ENCODE measurements at regions not wholly inside any gene's neighbourhood (a gene's known extent, or its start where the extent isn't known, plus 50 kb on each side); places are given as distances from the start of the nearest gene placed in this dataset.
"Not testable (repeated sequence)": the region's sequence is repeated elsewhere in the genome, so short reads cannot be mapped to it uniquely, and the experiment has no call there.

DNA sequence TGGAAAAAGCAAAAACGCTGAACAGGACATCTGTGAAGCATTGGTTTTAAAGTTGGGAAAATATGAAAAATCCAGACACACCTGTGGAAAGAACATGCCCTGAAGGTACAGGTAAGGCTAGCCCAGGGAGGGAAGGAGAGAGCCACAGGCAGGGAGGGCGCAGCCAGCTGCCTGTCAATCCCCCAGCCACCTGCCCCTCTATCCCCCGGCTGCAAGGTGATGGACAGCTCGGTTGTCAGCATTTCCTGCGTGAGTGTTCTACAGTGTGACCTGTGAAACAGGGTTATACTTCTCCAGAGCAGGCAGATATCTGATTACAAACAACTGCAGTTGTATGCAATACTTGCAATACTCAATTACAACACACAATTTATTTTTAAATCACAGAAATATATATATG is 358.1 kb downstream of the SMOC2 start:
- no peak for DNase-seq

DNA sequence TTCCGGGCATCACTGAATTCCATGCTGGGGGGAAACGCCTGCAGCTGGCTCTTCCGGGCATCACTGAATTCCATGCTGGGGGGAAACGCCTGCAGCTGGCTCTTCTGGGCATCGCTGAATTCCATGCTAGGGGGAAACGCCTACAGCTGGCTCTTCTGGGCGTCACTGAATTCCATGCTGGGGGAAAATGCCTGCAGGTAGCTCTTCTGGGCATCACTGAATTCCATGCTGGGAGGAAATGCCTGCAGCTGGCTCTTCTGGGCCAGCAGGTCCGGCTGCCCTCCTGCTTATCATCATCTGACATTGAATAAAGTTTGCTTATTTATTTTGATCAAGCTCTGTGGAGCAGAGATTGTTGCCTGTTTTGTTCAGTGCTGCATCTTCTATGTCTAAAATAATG is 355.1 kb downstream of the SMOC2 start:
- no peak for DNase-seq

DNA sequence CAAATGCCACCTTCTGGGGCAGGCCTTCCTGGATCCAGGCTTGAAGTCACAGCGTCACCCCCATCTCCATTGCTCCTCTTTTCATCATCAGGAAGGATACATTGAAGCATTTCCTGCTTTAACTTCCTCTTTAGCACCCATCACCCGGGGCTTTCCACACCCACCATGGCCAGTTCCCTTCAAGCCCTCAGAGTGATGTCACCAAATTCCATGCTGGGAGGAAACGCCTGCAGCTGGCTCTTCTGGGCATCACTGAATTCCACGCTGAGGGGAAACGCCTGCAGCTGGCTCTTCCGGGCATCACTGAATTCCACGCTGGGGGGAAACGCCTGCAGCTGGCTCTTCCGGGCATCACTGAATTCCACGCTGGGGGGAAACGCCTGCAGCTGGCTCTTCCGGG is 354.6 kb downstream of the SMOC2 start:
- not testable (repeated sequence) for DNase-seq

DNA sequence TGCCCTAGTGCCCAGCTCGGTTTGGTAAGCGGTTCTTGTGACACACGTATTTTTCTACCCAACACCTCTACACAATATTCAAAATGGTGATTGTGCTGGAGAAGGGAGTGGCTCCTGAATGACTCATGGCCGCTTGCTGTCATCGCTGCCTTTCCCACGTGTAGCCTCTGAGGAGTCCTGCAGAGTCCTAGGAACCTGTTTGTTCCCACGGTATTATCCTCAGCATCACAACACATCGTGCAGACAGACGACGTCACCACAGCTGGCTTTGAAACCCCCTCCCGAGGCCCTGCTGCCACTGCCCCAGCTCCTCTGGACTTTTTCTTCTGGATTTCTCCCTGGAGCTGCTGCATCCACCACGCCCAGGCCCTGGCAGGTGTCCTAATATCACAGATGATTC is 353.5 kb downstream of the SMOC2 start:
- DNase-seq = no peak

DNA sequence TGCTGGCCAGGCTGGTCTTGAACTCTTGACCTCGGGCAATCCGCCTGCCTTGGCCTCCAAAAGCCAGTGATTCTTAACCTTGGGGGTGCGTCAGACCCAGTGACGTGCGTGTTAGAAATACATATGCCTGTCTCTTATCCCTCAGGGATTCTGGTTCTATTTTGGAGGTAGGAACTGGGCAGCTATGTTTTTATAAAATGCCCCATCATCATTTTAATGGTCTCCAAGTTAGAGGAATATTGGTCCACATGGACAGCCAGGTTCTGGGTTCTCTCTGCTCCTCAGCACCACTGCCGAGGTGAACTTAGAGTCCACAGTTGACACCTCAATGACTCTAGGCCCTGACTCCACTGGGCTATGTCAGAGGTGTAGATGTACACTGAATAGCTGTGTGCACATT is 352.7 kb downstream of the SMOC2 start:
- DNase-seq = no peak

DNA sequence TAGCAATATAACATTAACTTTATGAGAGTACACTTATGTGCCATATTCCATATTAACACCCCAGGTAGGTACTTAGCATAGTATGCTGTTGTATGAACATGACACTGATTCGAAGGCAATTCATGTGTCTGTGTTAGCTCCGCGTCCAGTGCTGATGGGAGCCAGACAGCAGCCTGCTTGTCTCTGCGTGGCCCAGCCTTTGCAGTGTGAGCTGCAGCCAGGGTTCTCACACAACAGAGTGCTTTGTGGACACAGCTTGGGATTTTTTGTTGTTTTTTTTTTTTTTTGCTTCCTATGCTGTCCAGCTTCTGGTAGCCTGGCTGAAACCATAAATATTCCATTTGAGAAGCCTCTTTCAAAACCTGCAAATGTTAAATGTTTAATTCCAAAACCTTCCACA is 350.9 kb downstream of the SMOC2 start:
- DNase-seq = no peak

DNA sequence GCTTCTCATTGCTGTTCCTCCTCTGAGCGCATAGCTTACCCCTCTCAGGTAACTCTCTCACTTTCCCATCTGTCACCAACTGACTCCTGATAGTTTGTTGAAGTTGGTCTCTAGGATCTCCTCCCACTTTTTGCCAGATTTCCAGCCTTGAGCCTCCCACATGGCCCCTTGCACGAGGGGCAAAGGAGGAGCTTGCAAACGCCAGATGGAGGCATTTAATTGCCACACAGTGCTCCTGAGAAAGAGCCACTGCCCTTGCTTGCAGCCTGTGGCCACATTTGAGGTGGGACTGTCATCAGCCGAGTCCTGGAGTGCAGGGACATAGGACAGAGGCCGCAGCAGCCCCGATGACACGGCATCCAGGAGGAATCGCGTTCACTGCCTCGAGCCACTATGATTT is 348.7 kb downstream of the SMOC2 start:
- DNase-seq = no peak

DNA sequence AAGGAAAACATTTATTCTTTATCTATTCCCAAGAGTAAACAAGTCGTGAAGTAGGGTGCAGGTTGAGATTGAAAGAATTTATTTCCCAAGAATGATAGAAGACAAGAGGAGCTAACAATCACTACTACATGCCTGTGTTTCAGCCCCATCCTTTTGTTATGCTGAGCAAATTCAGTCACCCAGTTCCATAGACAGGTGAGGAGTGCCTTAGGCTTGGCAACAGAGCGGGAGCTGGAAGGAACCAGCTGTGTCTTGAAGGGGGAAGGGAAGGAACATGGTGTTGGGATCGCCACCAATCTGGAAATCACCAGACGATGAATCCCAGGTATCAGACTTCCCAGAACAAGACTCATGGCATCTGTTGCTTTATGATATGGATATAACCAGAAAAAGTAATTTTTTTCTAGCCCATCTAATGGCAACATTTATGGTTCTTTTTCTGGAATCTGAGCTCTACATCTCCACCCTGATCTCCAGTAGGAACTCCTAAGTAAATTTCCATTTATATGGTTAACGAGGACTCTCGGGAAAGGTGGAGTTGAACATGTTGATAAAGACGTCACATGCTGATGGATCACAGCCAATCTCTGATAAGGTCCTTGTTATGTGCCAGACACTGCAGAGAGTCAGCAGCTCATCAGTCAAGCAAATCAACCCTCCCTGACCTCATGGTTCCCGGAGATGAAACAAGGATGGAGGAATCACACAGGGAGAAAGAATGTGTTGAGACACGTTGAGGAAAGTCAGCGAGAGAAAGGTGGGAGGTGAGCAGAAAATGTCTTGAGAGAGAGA is 344.9 kb downstream of the SMOC2 start:
- no peak for DNase-seq

DNA sequence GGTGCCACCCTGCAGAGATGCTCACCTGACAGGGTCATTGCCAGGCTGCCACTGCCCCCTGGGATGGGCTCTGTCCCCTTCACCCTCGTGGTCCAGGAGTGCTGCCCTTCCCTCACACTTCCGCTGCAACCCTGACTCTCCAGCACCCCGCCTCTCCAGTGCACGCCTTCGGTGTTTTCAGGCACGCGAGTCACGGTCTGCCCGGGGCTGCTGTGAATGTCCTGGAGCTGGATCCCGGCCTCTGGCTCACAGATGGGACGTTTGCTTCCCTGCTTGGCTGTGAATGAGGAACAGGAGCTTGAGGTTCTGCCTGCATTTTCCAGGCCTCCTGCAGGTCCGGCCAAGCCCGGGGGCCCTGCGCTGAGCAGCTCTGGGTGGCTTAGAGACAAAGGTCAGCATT is 343.4 kb downstream of the SMOC2 start:
- DNase-seq = no peak

DNA sequence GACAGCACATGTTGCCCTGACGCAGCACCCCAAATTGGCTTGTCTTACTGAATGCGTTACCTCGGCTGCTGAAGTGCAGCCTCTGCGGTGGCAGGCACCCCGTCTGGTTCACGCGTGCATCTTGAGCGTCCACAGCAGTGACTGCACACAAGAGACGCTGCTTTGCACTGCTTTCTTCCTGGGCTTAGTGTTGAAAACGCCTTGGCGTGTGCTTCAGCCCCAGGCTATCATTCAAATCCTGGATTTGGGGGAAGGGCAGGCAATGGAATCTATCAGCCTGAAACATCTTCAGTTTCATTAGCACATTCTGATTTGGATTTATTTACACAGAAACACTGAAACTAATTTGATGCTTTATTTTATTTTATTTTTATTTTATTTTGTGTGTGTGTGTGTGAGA is 342.7 kb downstream of the SMOC2 start:
- no peak for DNase-seq

DNA sequence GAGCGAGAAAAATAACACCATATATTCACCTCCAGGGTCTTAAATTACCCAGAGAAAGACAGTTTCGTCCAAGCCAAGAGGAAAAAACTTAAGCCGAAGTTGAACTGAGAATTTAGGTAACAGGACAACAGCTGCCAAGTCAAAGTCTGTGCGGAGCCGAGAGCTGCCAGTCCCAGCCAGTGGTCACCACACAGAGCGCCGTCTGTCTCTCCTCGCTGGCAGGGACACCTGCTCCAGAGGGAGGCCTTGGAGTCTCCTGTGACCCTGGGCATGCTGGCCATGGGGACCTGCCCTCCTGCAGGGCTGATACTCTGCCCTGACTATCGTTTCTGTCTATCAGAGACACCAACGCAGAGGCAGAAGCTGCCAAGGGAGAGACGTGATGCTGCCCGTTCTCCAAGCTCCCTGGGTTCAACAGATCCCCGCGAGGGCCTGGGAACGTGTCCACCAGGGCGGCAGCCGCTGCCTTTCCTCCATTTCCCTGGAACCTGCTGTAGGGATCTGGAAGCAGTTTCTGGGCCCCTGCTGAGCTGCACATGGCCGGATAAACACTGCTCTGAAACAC is 341.3 kb downstream of the SMOC2 start:
- no peak for DNase-seq

DNA sequence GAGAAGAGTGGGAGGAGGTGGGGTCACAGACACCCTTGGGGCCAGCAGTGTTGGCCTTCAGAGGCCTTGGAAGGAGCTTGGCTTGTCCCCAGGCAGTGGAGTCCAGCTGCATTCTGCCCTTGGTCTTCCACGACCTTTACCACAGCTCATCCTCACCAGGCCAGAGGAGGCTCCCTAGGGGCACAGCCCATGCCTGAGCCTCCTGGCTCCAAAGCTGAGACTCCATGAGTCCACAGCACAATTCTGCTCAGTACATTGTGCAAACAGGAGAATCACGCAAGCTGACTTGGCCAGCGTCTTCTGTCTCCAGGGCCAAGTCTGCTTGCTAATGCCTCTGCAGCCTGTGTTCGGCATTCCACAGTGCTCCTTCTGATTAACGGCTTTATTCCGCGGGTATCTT is 337.2 kb downstream of the SMOC2 start:
- no peak for DNase-seq

DNA sequence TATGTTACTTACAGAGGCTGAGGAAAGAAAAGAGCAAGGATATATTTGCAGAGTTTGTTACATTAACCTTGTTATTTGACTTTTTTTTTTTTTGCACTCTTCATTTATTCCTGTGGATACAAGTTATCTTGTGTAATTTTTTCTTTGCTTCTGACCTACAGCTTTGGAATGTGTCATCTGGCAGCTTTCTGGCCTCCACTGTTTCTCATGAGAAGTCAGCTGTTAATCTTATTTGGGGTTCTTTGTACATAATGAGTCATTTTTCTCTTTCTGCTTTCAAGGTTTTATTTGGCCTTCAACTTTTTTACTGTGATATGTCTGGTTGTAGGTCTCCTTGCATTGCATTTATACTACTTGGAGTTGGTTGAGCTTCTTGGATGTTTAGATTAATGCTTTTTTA is 333.4 kb downstream of the SMOC2 start:
- no peak for DNase-seq

DNA sequence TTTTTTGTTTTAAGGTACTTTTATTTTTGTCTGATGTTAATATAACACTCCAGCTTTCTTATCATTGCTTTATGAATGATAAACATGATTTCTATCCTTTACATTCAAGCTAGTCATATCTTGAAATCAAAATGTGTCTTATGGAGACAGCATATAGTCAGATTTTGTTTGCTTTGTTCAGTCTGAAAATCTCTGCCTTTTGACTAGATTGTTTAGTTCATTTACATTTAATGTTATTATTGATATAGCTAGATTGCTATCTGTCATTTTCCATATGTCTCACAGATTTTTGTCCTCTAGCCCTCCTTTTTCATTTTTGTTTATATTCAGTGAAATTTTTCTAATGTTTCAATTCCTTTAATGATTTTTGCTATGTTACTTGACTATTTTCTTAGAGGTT is 332.8 kb downstream of the SMOC2 start:
- no peak for DNase-seq

DNA sequence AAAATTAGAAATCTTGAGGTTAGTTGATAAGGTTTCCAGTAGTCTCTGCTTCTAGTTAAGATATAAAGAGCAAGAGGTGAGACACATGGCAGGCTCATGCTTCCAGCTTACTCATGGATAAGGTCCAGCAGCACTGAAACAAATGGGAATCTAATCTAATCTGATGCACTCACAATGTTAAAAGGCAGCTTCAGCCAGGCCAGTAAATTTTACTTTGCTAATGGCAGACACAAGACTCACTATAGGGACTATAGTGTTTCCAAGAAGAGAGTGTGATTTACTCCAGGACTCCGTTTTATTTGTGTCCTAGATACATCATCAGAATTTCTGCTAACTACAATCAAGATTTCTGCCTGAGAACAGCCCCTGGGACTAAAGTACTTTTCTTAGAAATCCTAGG is 324.8 kb downstream of the SMOC2 start:
- DNase-seq = no peak

DNA sequence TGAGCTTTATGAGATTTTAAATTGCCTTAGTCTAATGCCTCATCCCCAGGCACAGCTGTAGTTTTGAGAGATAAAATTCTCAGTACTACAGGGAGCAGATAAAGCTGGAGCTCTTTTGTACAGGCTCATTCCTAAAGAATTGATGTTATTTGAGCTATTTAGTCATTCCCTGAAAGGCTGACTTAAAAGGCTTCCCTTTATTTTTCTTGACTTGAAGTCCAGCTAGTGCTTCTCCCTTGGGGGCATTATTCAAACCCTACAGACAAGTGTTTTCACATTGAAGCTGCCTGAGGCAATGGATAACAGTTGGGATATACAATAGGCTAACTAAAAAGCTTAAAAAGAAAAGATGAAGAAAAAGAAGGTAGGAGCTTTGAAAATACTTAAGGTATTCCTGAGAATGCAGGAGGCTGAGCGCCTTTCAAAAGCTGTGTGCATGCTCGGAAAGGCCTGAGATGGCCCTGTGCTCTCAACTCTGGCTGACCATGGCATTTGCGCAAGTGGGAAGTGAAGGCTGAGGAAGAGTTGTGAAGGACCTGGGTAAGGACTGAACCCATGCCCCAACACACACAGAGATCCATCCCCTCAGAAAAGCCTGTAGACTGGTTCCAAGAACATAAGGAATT is 315.1 kb downstream of the SMOC2 start:
- DNase-seq = no peak

DNA sequence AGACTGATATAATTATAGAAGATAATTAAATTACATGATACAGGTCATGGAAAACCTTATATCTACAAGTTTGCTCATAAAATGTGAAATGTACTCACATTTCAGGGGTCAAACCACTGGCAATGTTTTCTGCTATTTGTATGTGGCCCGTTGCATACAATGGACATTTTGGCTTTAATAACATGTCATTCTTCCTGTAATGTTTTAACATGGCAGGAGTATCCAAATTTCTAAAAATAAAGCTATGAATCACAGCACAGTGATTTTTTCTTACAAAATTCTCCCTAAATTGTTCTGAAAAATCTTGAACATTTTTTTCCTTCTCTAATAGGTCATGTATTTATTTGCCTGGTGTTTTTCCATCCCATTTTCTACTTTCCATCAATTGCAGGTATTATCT is 305.7 kb downstream of the SMOC2 start:
- no peak for DNase-seq

DNA sequence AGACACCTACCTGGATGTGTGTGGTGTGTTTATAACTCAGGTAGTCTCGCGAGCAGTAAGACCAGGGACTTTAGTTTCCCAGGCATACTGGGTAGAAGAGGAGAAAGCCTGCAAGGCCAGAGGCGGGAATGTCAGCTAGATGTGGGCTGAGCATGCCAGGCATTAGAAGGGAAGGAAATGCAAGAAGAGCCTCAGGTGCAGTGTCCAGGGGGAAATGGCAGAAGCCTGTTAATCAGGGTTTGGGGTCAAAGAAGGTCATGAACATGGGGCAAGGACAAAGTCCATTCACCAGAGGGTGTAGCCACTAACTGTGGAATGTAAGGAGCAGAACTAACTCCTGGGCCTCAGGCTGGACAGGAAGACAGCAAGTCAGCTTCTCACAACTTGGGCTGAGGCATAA is 305.0 kb downstream of the SMOC2 start:
- DNase-seq = no peak

DNA sequence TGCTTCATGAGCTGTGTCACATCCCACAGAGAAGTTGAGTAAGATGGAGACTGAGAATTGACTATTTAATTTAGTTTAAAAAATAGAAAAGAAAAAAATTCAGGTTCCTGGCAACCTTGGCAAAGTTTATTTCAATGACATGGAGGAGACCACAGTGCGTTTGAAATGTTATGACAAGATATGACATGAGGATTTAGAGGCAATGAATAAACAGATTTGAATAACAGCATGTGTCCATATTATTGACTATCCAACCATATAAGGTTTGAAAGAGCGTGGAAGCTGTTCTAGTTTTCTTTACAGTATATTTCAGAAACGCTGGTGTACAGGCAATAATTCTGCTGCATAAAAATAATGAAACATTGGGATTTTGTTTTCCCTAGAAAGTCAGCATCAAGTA is 303.9 kb downstream of the SMOC2 start:
- DNase-seq = no peak

DNA sequence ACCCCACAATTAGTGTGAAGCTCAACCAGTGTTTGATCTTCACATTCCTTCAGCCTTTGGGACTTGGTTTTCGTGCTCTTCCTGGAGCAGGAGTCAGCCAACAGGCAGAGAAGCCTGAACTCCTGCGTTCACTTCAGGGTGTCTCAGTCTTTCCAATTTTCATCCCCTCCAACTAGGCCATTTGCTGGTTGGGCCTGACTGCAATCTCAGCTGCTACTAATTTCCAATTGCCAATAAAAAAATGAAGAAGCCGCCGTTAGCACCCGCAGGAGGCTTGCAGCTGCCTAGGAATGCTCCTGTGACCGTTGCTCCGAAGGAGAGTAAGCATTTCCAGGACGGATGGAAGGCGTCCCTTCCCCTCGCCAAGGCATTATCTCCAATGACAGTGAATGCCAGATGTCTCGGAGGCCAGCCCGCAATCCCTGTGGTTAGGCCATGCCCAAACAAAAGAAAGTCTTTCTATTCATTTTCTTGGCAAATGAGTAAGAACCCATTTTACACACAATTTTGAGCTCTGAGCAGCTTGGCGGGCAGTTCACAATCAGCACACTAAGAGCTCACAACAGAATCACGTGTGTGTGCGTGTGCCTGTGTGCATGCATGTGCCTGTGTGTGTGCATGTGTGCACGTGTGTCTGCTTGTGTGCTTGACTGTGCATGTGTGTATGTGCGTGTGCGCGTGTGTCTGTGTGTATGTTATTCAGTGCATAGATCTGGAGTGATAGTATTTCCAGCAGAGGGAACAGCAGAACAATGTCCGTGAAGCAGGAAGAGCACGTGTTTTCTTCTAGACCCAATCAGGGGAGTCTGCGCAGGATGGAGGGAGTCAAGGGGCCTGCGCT is 301.2 kb downstream of the SMOC2 start:
- no peak for DNase-seq

DNA sequence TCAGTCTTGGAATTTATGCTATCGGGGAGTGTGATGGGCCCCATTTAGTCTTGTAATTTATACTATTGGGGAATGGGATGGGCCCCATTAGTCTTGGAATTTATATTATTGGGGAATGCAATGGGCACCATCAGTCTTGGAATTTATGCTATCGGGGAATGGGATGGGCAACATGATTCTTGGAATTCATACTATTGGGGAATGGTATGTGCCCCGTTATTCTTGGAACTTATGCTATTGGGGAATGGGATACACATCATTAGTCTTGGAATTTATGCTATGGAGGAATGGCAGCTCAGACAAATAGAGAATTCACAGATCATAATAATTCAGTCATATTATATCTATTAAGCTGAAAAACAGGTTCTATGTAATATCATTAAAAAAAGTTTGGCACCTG is 300.3 kb downstream of the SMOC2 start:
- DNase-seq = no peak

DNA sequence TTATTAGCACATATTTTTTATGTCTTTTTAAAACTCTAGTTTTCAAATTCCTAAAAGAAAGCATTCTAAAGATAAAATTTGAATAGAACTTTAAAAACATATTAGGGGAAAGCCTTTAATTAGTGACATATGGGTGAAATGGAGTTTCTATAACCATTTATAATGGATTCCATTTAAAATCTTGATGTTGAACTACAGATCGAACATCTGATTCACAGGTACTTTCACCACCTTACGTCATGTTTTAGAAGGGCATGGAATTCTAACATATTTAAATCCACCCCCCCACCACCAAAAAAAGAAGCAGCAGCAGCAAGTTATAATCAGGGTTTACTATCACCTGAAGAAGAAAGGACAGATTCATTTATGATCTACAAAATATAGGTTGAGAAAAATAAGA is 298.4 kb downstream of the SMOC2 start:
- DNase-seq = no peak

DNA sequence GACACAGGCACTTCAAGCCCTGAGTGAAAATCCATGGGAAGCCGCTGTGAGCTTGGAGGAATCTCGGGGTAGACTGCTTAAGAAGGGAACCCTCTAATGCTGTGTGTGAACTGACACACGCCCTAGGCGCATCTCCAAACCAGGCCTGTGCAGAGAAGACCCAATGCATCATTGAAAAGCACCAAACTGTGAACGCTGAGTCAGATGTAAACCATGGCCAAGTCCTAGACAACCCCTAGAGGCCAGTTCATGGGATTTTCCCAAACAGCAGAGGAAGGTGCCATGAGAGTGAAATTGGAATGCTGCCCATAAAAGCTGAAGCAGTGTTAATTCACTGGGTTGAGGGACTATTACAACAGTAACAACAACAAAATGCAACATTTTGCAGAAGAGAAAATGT is 296.5 kb downstream of the SMOC2 start:
- no peak for DNase-seq

DNA sequence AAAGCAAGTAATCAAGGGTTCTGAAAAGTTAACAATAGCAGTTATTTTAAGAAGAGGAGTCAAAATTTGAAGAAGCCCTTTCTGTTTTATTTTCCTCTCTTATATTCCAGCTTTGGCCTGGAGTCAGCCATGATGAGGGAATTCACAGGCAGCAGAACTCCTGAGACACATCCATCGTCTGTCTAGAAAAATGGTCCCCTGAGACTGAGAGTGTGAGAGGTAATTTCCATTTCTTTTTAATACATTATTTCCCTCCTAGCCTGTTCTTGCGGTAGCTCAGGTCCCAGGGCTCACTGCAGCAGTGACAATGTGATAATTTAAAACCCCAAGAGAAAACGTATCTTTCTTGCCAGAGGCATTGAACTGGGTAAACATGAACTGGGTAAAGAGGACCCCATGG is 296.0 kb downstream of the SMOC2 start:
- DNase-seq = no peak
